ENCODE measurements at regions not wholly inside any gene's neighbourhood (a gene's known extent, or its start where the extent isn't known, plus 50 kb on each side); places are given as distances from the start of the nearest gene placed in this dataset.
A peak's percentile ranks its signal among the peaks of the same experiment; 100 is the strongest.

- no peak overlapping the region for H3K4me3 ChIP-seq (ENCODE audit: low read depth, low read length)
- no peak for TF ChIP-seq CTCF (IDR thresholded peaks at IDR 0.05; ENCODE audit: control insufficient read depth, extremely low read depth, insufficient read depth)
- no peak for DNase-seq (ENCODE audit: low read depth)
Measured at GRCh38 chr13:22253107-22253506, 582.2 kb downstream of the FGF9 start.

- peak; percentile 40 for TF ChIP-seq CTCF (IDR thresholded peaks at IDR 0.05; ENCODE audit: control insufficient read depth, extremely low read depth, insufficient read depth)
- no peak for DNase-seq (ENCODE audit: low read depth)
Measured at GRCh38 chr13:22256111-22256639, 585.3 kb downstream of the FGF9 start.

GRCh38 chr13:22262001-22262885, 591.4 kb downstream of the FGF9 start:
- no peak for TF ChIP-seq CTCF (IDR thresholded peaks at IDR 0.05; ENCODE audit: control insufficient read depth, extremely low read depth, insufficient read depth)
- no peak for DNase-seq (ENCODE audit: low read depth)
- no peak overlapping the region for H3K4me3 ChIP-seq (ENCODE audit: low read depth, low read length)

More at GRCh38 chr13:22256111-22256639, 585.3 kb downstream of the FGF9 start:
- no peak overlapping the region for H3K4me3 ChIP-seq (ENCODE audit: low read depth, low read length)

GRCh38 chr13:22263185-22263584, 592.3 kb downstream of the FGF9 start:
- TF ChIP-seq CTCF (IDR thresholded peaks at IDR 0.05; ENCODE audit: control insufficient read depth, extremely low read depth, insufficient read depth), result no peak
- H3K4me3 ChIP-seq (ENCODE audit: low read depth, low read length), result no peak overlapping the region
- DNase-seq (ENCODE audit: low read depth), result no peak

GRCh38 chr13:22265563-22265962, 594.7 kb downstream of the FGF9 start:
- TF ChIP-seq CTCF (IDR thresholded peaks at IDR 0.05; ENCODE audit: control insufficient read depth, extremely low read depth, insufficient read depth), result no peak
- no peak overlapping the region for H3K4me3 ChIP-seq (ENCODE audit: low read depth, low read length)
- DNase-seq (ENCODE audit: low read depth), result peak; percentile 2

GRCh38 chr13:22270881-22271280, 600.0 kb downstream of the FGF9 start:
- DNase-seq (ENCODE audit: low read depth), result no peak
- no peak for TF ChIP-seq CTCF (IDR thresholded peaks at IDR 0.05; ENCODE audit: control insufficient read depth, extremely low read depth, insufficient read depth)
- no peak overlapping the region for H3K4me3 ChIP-seq (ENCODE audit: low read depth, low read length)
